H1 (cell line): ENCODE measurements at regions not wholly inside any gene's neighbourhood (a gene's known extent, or its start where the extent isn't known, plus 50 kb on each side); places are given as distances from the start of the nearest gene placed in this dataset.
A peak's percentile ranks its signal among the peaks of the same experiment; 100 is the strongest.

ENCODE experiments used
- CTCF ChIA-PET: fragments of 300-600 bp; sonication (Branson Sonifier 250); formaldehyde crosslinking; loops from one replicate; lab custom pipeline; 2021; ENCODE audit not compliant: partially characterized antibody; lab: Charles Lee
- POLR2A ChIA-PET: fragments of 300-600 bp; sonication (Branson Sonifier 250); formaldehyde crosslinking; loops from one replicate; lab custom pipeline; 2021; ENCODE audit warnings: inconsistent platforms; ENCODE audit not compliant: partially characterized antibody; lab: Charles Lee
- DNase-seq, 2 experiments: peaks; one replicate each; pipeline versions ENCODE4 v3.0.0 to v3.0.0-alpha.2; 2010 to 2022; ENCODE audit warnings: low spot score in 2 of 2, low read depth in 1 of 2, mixed read lengths in 1 of 2
- FAIRE-seq: peaks from 2 replicates; lab custom pipeline; 2011; peaks lifted over from hg19 to GRCh38; lab: Jason Lieb, UNC
- H2AFZ ChIP-seq: 2 replicates; pipeline ENCODE4 v1.8.1; 2012; ENCODE audit warnings: low read length, inconsistent platforms
- H2AK5ac ChIP-seq: 2 replicates; pipeline ENCODE4 v1.6.1; 2013; ENCODE audit warnings: low read depth, low read length
- H2BK120ac ChIP-seq: replicated peaks from 2 replicates; pipeline ENCODE3; 2013; ENCODE audit warnings: low read depth, low read length, inconsistent platforms
- H2BK12ac ChIP-seq: 2 replicates; pipeline ENCODE4 v1.6.1; 2013; ENCODE audit warnings: low read depth, low read length
- H2BK15ac ChIP-seq: 2 replicates; pipeline ENCODE4 v1.6.1; 2013; ENCODE audit warnings: low read length
- H2BK20ac ChIP-seq: 2 replicates; pipeline ENCODE4 v1.6.1; 2013; ENCODE audit warnings: low read length
- H2BK5ac ChIP-seq: 2 replicates; pipeline ENCODE4 v1.6.1; 2013; ENCODE audit warnings: low read depth, low read length
- H3K14ac ChIP-seq: 2 replicates; pipeline ENCODE4 v1.6.1; 2013; ENCODE audit warnings: inconsistent platforms; ENCODE audit not compliant: insufficient read length
- H3K18ac ChIP-seq: 2 replicates; pipeline ENCODE4 v1.6.1; 2013; ENCODE audit warnings: low read length; ENCODE audit errors: extremely low read depth
- H3K23ac ChIP-seq: 2 replicates; pipeline ENCODE4 v1.6.1; 2013; ENCODE audit warnings: inconsistent platforms; ENCODE audit not compliant: insufficient read length
- H3K23me2 ChIP-seq: 2 replicates; pipeline ENCODE4 v1.6.1; 2013; ENCODE audit warnings: low read depth, low read length
- H3K27ac ChIP-seq: 2 replicates; pipeline ENCODE4 v1.6.1; 2011; ENCODE audit warnings: low read depth, low read length, inconsistent platforms
- H3K27me3 ChIP-seq, 4 experiments: replicated peaks in 1 of 4; 1 replicate in 1 of 4; 2 replicates in 3 of 4; pipeline versions ENCODE4 v1.6.1 to v1.8.1; 2011 to 2013; ENCODE audit warnings: low read length in 3 of 4, mild to moderate bottlenecking in 3 of 4, inconsistent platforms in 2 of 4, mixed read lengths in 2 of 4, moderate library complexity in 1 of 4; ENCODE audit not compliant: control insufficient read depth in 3 of 4, insufficient read depth in 3 of 4; ENCODE audit errors: extremely low read depth in 1 of 4
- H3K36me3 ChIP-seq, 4 experiments: 2 replicates each; pipeline versions ENCODE4 v1.6.1 to v1.8.1; 2011 to 2013; ENCODE audit warnings: mild to moderate bottlenecking in 4 of 4, low read length in 3 of 4, moderate library complexity in 2 of 4, control low read depth in 1 of 4, inconsistent platforms in 1 of 4; ENCODE audit not compliant: insufficient read depth in 4 of 4, control insufficient read depth in 2 of 4
- H3K4ac ChIP-seq: replicated peaks from 2 replicates; pipeline ENCODE3; 2013; ENCODE audit warnings: low read length, low read depth, mixed read lengths, inconsistent platforms; ENCODE audit not compliant: insufficient read length
- H3K4me1 ChIP-seq, 4 experiments: replicated peaks in 1 of 4; 1 replicate in 1 of 4; 2 replicates in 3 of 4; pipeline versions ENCODE4 v1.6.1 to v1.8.1; 2011 to 2013; ENCODE audit warnings: low read length in 3 of 4, inconsistent platforms in 2 of 4, mixed read lengths in 1 of 4; ENCODE audit not compliant: insufficient read depth in 4 of 4, control insufficient read depth in 3 of 4
- H3K4me2 ChIP-seq, 2 experiments: 2 replicates each; pipeline versions ENCODE4 v1.6.1 to v1.8.1; 2011 to 2013; ENCODE audit warnings: low read depth in 2 of 2, low read length in 2 of 2, control low read depth in 1 of 2, inconsistent platforms in 1 of 2, mild to moderate bottlenecking in 1 of 2; ENCODE audit not compliant: insufficient read depth in 1 of 2
- H3K4me3 ChIP-seq, 4 experiments: fragments of 200-600, 300-600 bp in 1 of 4; sonication (generic), shearing (Covaris generic), sonication (Bioruptor Twin) in 1 of 4; 2 replicates each; pipeline versions ENCODE4 v1.5.1 to v1.8.1; 2011 to 2016; ENCODE audit warnings: low read length in 4 of 4, low read depth in 3 of 4, control low read depth in 2 of 4, inconsistent platforms in 2 of 4, mild to moderate bottlenecking in 2 of 4, mixed read lengths in 1 of 4, moderate library complexity in 1 of 4; ENCODE audit not compliant: insufficient read depth in 2 of 4; ENCODE audit errors: extremely low read depth in 1 of 4
- H3K56ac ChIP-seq: replicated peaks from 2 replicates; pipeline ENCODE3; 2013; ENCODE audit warnings: low read depth, mild to moderate bottlenecking, mixed read lengths, low read length, inconsistent platforms; ENCODE audit not compliant: insufficient read length
- H3K79me1 ChIP-seq: 2 replicates; pipeline ENCODE4 v1.6.1; 2013; ENCODE audit warnings: low read depth, low read length, control low read depth
- H3K79me2 ChIP-seq, 2 experiments: 2 replicates each; pipeline versions ENCODE4 v1.6.1 to v1.8.1; 2012 to 2013; ENCODE audit warnings: low read length in 2 of 2, mild to moderate bottlenecking in 2 of 2, inconsistent platforms in 1 of 2; ENCODE audit not compliant: insufficient read depth in 2 of 2, control insufficient read depth in 1 of 2
- H3K9ac ChIP-seq, 4 experiments: replicated peaks in 1 of 4; 1 replicate in 1 of 4; 2 replicates in 3 of 4; pipeline versions ENCODE4 v1.6.1 to v1.8.1; 2011 to 2013; ENCODE audit warnings: low read depth in 3 of 4, low read length in 3 of 4, control low read depth in 2 of 4, mild to moderate bottlenecking in 2 of 4, moderate library complexity in 2 of 4, inconsistent platforms in 1 of 4; ENCODE audit errors: extremely low read depth in 1 of 4
- H3K9me3 ChIP-seq, 2 experiments: 2 replicates each; pipeline versions ENCODE4 v1.6.1 to v1.8.1; 2012 to 2013; ENCODE audit warnings: mild to moderate bottlenecking in 2 of 2, moderate library complexity in 2 of 2, control low read depth in 1 of 2, inconsistent platforms in 1 of 2, low read depth in 1 of 2, low read length in 1 of 2, mixed read lengths in 1 of 2; ENCODE audit not compliant: insufficient read depth in 2 of 2
- H4K20me1 ChIP-seq, 2 experiments: replicated peaks in 1 of 2; 2 replicates each; pipeline versions ENCODE3 to v1.8.1; 2011 to 2013; ENCODE audit warnings: inconsistent platforms in 2 of 2, low read length in 2 of 2, mild to moderate bottlenecking in 1 of 2; ENCODE audit not compliant: insufficient read depth in 2 of 2, control insufficient read depth in 1 of 2
- H4K5ac ChIP-seq: 2 replicates; pipeline ENCODE4 v1.6.1; 2013; ENCODE audit warnings: low read length, low read depth, mixed read lengths, inconsistent platforms; ENCODE audit not compliant: insufficient read length
- H4K8ac ChIP-seq: 2 replicates; pipeline ENCODE4 v1.8.0; 2013; ENCODE audit warnings: mild to moderate bottlenecking, moderate library complexity, low read length, inconsistent platforms; ENCODE audit not compliant: insufficient read depth; ENCODE audit errors: extremely low read depth
- H4K91ac ChIP-seq: replicated peaks from 2 replicates; pipeline ENCODE3; 2013; ENCODE audit warnings: low read length, mixed read lengths, inconsistent platforms; ENCODE audit not compliant: insufficient read length
- ASH2L ChIP-seq: fragments of 200-600, 300-600 bp; sonication (generic); IDR thresholded peaks from one replicate; pipeline ENCODE4 v1.7.1; 2017; ENCODE audit warnings: low read length
- CTCF ChIP-seq, 3 experiments: IDR thresholded peaks; 1 replicate in 2 of 3; 2 replicates in 1 of 3; pipeline versions ENCODE4 v1.5.1 to v1.6.1; 2011; ENCODE audit warnings: low read length in 3 of 3, mild to moderate bottlenecking in 3 of 3, inconsistent platforms in 2 of 3, low read depth in 1 of 3, moderate library complexity in 1 of 3; ENCODE audit not compliant: insufficient read depth in 1 of 3; ENCODE audit errors: control extremely low read depth in 1 of 3
- HDAC2 ChIP-seq, 2 experiments: fragments of 300-600 bp in 1 of 2; sonication (generic) in 1 of 2; IDR thresholded peaks; 2 replicates each; pipeline ENCODE4 v1.6.1; 2011 to 2012; ENCODE audit warnings: low read depth in 2 of 2, low read length in 2 of 2, mild to moderate bottlenecking in 2 of 2, moderate library complexity in 2 of 2, borderline replicate concordance in 1 of 2, inconsistent platforms in 1 of 2
- HDAC6 ChIP-seq: IDR thresholded peaks from one replicate; pipeline ENCODE4 v1.7.1; 2012; ENCODE audit warnings: low read depth, mild to moderate bottlenecking, inconsistent platforms, low read length, moderate library complexity
- JUN ChIP-seq: IDR thresholded peaks from 2 replicates; pipeline ENCODE4 v1.6.1; 2011; ENCODE audit warnings: low read depth, mild to moderate bottlenecking, improper control_type of control experiment, low read length
- JUND ChIP-seq: IDR thresholded peaks from 2 replicates; pipeline ENCODE4 v1.6.1; 2011; ENCODE audit warnings: mild to moderate bottlenecking, improper control_type of control experiment, low read length
- KDM5A ChIP-seq: fragments of 200-600 bp; IDR thresholded peaks from 2 replicates; pipeline ENCODE4 v1.7.1; 2012; ENCODE audit warnings: mild to moderate bottlenecking, low read length, inconsistent platforms, mixed read lengths
- SIN3A ChIP-seq, 2 experiments: IDR thresholded peaks in 1 of 2; conservative IDR thresholded peaks in 1 of 2; 2 replicates each; pipeline ENCODE4 v1.6.1; 2011 to 2012; ENCODE audit warnings: low read length in 2 of 2, improper control_type of control experiment in 1 of 2, low read depth in 1 of 2, mild to moderate bottlenecking in 1 of 2
- TCF12 ChIP-seq: IDR thresholded peaks from 2 replicates; pipeline ENCODE4 v1.6.1; 2011; ENCODE audit warnings: low read depth, mild to moderate bottlenecking, low read length
- TF ChIP-seq, protein P1 (sequence below): IDR thresholded peaks from 2 replicates; pipeline ENCODE4 v1.6.1; 2012; ENCODE audit warnings: low read length, inconsistent platforms

GRCh38 chr6:47391675-47392074 lies 82.0 kb upstream of the TNFRSF21 start:
- H3K56ac ChIP-seq = no peak overlapping the region
- no peaks in the 10 kb centered on the region for H4K20me1 ChIP-seq
- FAIRE-seq = no peak
- no peak overlapping the region for H3K27ac ChIP-seq
- H3K27me3 ChIP-seq = no peaks in the 10 kb centered on the region
- H4K91ac ChIP-seq = no peak overlapping the region
- H3K18ac ChIP-seq = no peak overlapping the region
- POLR2A ChIA-PET = interaction anchor here (1.4 kb wide), 1 partner anchor 28 kb away, joined by 3 read pairs; no protein-coding TSS in a partner anchor
- H3K9me3 ChIP-seq = no peaks in the 10 kb centered on the region
- no peak overlapping the region for H3K23ac ChIP-seq
- no peak overlapping the region for H4K5ac ChIP-seq
- no peak overlapping the region for H3K4me3 ChIP-seq
- CTCF ChIA-PET = interaction anchor here (0.9 to 2.5 kb wide), 2 partner anchors 22 to 294 kb away, joined by 3 to 10 read pairs; no protein-coding TSS in a partner anchor
- no peak overlapping the region for H4K8ac ChIP-seq
- H3K4me2 ChIP-seq = no peak overlapping the region
- no peaks in the 10 kb centered on the region for H3K79me2 ChIP-seq
- H3K9ac ChIP-seq = no peak overlapping the region
- H2BK12ac ChIP-seq = no peak overlapping the region
- DNase-seq = no peak
- H2BK120ac ChIP-seq = no peak overlapping the region
- H3K23me2 ChIP-seq = no peaks in the 10 kb centered on the region
- H2AK5ac ChIP-seq = no peak overlapping the region
- H2AFZ ChIP-seq = 0 out of 2 replicates have a peak overlapping the region, but pooled peaks have one; percentile 4
- H3K14ac ChIP-seq = no peak overlapping the region
- no peak overlapping the region for H2BK15ac ChIP-seq
- no peak overlapping the region for H2BK5ac ChIP-seq
- H3K36me3 ChIP-seq = no peaks in the 10 kb centered on the region
- no peak overlapping the region for H3K4ac ChIP-seq
- H3K79me1 ChIP-seq = no peaks in the 10 kb centered on the region
- H2BK20ac ChIP-seq = no peak overlapping the region
- peaks cover 0 to 2% (median 0%) of the 10 kb centered on the region in 4 experiments; a peak in 2 of 7 replicates for H3K4me1 ChIP-seq
- no peak for TF ChIP-seq ASH2L
- no peak for TF ChIP-seq CTCF (IDR thresholded peaks at IDR 0.05; ENCODE audit: control extremely low read depth in 1 of 3, insufficient read depth in 1 of 3, low read depth in 1 of 3, low read length in 3 of 3)
- TF ChIP-seq HDAC6 = no peak
- no peak for TF ChIP-seq HDAC2 (IDR thresholded peaks at IDR 0.05; ENCODE audit: borderline replicate concordance in 1 of 2, low read depth in 2 of 2, low read length in 2 of 2)
- no peak for TF ChIP-seq JUND
- TF ChIP-seq KDM5A = no peak
- TF ChIP-seq, protein P1, sequence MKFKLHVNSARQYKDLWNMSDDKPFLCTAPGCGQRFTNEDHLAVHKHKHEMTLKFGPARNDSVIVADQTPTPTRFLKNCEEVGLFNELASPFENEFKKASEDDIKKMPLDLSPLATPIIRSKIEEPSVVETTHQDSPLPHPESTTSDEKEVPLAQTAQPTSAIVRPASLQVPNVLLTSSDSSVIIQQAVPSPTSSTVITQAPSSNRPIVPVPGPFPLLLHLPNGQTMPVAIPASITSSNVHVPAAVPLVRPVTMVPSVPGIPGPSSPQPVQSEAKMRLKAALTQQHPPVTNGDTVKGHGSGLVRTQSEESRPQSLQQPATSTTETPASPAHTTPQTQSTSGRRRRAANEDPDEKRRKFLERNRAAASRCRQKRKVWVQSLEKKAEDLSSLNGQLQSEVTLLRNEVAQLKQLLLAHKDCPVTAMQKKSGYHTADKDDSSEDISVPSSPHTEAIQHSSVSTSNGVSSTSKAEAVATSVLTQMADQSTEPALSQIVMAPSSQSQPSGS = no peak
- TF ChIP-seq SIN3A (conservative IDR thresholded peaks at IDR 0.05 in 1 of 2, IDR thresholded peaks at IDR 0.05 in 1 of 2; ENCODE audit: low read depth in 1 of 2, low read length in 2 of 2) = no peak
- no peak for TF ChIP-seq TCF12
- TF ChIP-seq JUN = no peak
